Osteocyte (in vitro differentiated cells): ENCODE measurements at regions not wholly inside any gene's neighbourhood (a gene's known extent, or its start where the extent isn't known, plus 50 kb on each side); places are given as distances from the start of the nearest gene placed in this dataset. TPM values are rescaled to one million over a fixed set of nuclear protein-coding genes. Genes with fewer than 3 reads are reported as not detected.

Experiments used
- microRNA-seq: library from miRNA; unstranded; fragments of <30 nt; microRNA quantifications from one replicate; pipeline ENCODE4 v1.1.0, GENCODE V29; 2020; ENCODE audit not compliant: unreplicated experiment

Small RNAs in the stretch of these regions (microRNA-seq; reads per million reads assigned to microRNA genes)
- not detected for gene MIR4452
